HEK293 (cell line): ENCODE measurements at regions not wholly inside any gene's neighbourhood (a gene's known extent, or its start where the extent isn't known, plus 50 kb on each side); places are given as distances from the start of the nearest gene placed in this dataset.

Experiments used
- CTCF ChIA-PET: fragments of 350-600 bp; formaldehyde crosslinking; extraction: SDS; loops from one replicate; lab custom pipeline; 2021; ENCODE audit warnings: antibody characterized with exemption; lab: Yijun Ruan, JAX
- POLR2A ChIA-PET: fragments of 300-600 bp; formaldehyde crosslinking; extraction: SDS; loops from one replicate; lab custom pipeline; 2020; ENCODE audit warnings: antibody characterized with exemption, inconsistent platforms; lab: Yijun Ruan, JAX
- H3K27ac ChIP-seq: fragments of 200-500 bp; sonication (Bioruptor generic); 2 replicates; pipeline ENCODE4 v1.5.1; 2014; ENCODE audit warnings: low read depth, low read length, control low read depth, inconsistent platforms; ENCODE audit errors: extremely low read depth
- H3K36me3 ChIP-seq, 2 experiments: fragments of 200-500 bp in 1 of 2; sonication (Bioruptor generic) in 1 of 2; 1 replicate in 1 of 2; 2 replicates in 1 of 2; pipeline ENCODE4 v1.5.1; 2014 to 2017; ENCODE audit warnings: inconsistent platforms in 2 of 2, low read length in 2 of 2; ENCODE audit not compliant: control insufficient read depth in 2 of 2, insufficient read depth in 1 of 2
- H3K4me1 ChIP-seq: fragments of 200-500 bp; sonication (Bioruptor generic); 2 replicates; pipeline ENCODE4 v1.5.1; 2014; ENCODE audit warnings: mild to moderate bottlenecking, low read length, inconsistent platforms; ENCODE audit not compliant: control insufficient read depth, insufficient read depth
- H3K4me3 ChIP-seq: 2 replicates; pipeline ENCODE4 v1.5.1; 2011; ENCODE audit warnings: low read depth, mild to moderate bottlenecking, control low read depth, low read length, moderate library complexity
- H3K9me3 ChIP-seq: fragments of 200-500 bp; sonication (Bioruptor generic); 2 replicates; pipeline ENCODE4 v1.5.1; 2014; ENCODE audit warnings: low read depth, low read length, inconsistent platforms; ENCODE audit not compliant: control insufficient read depth, insufficient read depth
- BCL6B ChIP-seq: fragments of 450-650 bp; formaldehyde crosslinking; IDR thresholded peaks from 2 replicates; pipeline ENCODE4 v1.5.1; 2017; ENCODE audit warnings: missing biosample characterization, missing genetic modification characterization
- HOXC10 ChIP-seq: sonication (generic); formaldehyde crosslinking; IDR thresholded peaks from 2 replicates; pipeline ENCODE4 v1.8.1; 2023; ENCODE audit warnings: mild to moderate bottlenecking, missing genetic modification reagents
- HOXD13 ChIP-seq: sonication (generic); formaldehyde crosslinking; IDR thresholded peaks from 2 replicates; pipeline ENCODE4 v1.8.0; 2022; ENCODE audit warnings: missing genetic modification reagents, borderline replicate concordance
- KLF9 ChIP-seq: fragments of 450-650 bp; formaldehyde crosslinking; IDR thresholded peaks from 2 replicates; pipeline ENCODE4 v1.5.1; 2016; ENCODE audit warnings: missing biosample characterization, missing genetic modification characterization, low read depth
- PRDM10 ChIP-seq: fragments of 450-650 bp; formaldehyde crosslinking; IDR thresholded peaks from 2 replicates; pipeline ENCODE4 v1.5.1; 2016; ENCODE audit warnings: missing biosample characterization, missing genetic modification characterization
- PRDM4 ChIP-seq: fragments of 450-650 bp; formaldehyde crosslinking; IDR thresholded peaks from 2 replicates; pipeline ENCODE4 v1.5.1; 2017; ENCODE audit warnings: missing biosample characterization, missing genetic modification characterization
- PRDM6 ChIP-seq: fragments of 450-650 bp; formaldehyde crosslinking; IDR thresholded peaks from 2 replicates; pipeline ENCODE4 v1.5.1; 2017; ENCODE audit warnings: missing biosample characterization, missing genetic modification characterization
- TRIM28 ChIP-seq: IDR thresholded peaks from 2 replicates; pipeline ENCODE4 v1.6.1; 2011; ENCODE audit warnings: low read length, control low read depth, borderline replicate concordance
- ZBTB21 ChIP-seq: fragments of 450-650 bp; formaldehyde crosslinking; IDR thresholded peaks from 2 replicates; pipeline ENCODE4 v1.5.1; 2017; ENCODE audit warnings: missing biosample characterization, missing genetic modification characterization
- ZBTB48 ChIP-seq: fragments of 450-650 bp; formaldehyde crosslinking; IDR thresholded peaks from 2 replicates; pipeline ENCODE4 v1.5.1; 2016; ENCODE audit warnings: missing biosample characterization, missing genetic modification characterization
- ZFP69B ChIP-seq: fragments of 450-650 bp; formaldehyde crosslinking; IDR thresholded peaks from 2 replicates; pipeline ENCODE4 v1.5.1; 2016; ENCODE audit warnings: missing biosample characterization, missing genetic modification characterization
- ZNF138 ChIP-seq: fragments of 450-650 bp; formaldehyde crosslinking; IDR thresholded peaks from 2 replicates; pipeline ENCODE4 v1.5.1; 2016; ENCODE audit warnings: missing biosample characterization, missing genetic modification characterization, borderline replicate concordance
- ZNF146 ChIP-seq: fragments of 450-650 bp; formaldehyde crosslinking; IDR thresholded peaks from 2 replicates; pipeline ENCODE4 v1.5.1; 2016; ENCODE audit warnings: missing biosample characterization, missing genetic modification characterization
- ZNF2 ChIP-seq: fragments of 450-650 bp; formaldehyde crosslinking; IDR thresholded peaks from 2 replicates; pipeline ENCODE4 v1.5.1; 2016; ENCODE audit warnings: missing biosample characterization, missing genetic modification characterization
- ZNF214 ChIP-seq: fragments of 450-650 bp; formaldehyde crosslinking; IDR thresholded peaks from 2 replicates; pipeline ENCODE4 v1.5.1; 2017; ENCODE audit warnings: missing biosample characterization, mild to moderate bottlenecking, missing genetic modification characterization, borderline replicate concordance
- ZNF266 ChIP-seq: fragments of 450-650 bp; formaldehyde crosslinking; IDR thresholded peaks from 2 replicates; pipeline ENCODE4 v1.5.1; 2016; ENCODE audit warnings: missing biosample characterization, missing genetic modification characterization, low read depth
- ZNF449 ChIP-seq: fragments of 450-650 bp; formaldehyde crosslinking; IDR thresholded peaks from 2 replicates; pipeline ENCODE4 v1.5.1; 2017; ENCODE audit warnings: missing biosample characterization, mild to moderate bottlenecking, missing genetic modification characterization, moderate library complexity
- ZNF549 ChIP-seq: fragments of 450-650 bp; IDR thresholded peaks from 2 replicates; pipeline ENCODE4 v1.5.1; 2018; ENCODE audit warnings: missing biosample characterization, missing genetic modification characterization, mild to moderate bottlenecking, inconsistent platforms, moderate library complexity
- ZNF555 ChIP-seq: fragments of 450-650 bp; formaldehyde crosslinking; conservative IDR thresholded peaks from 2 replicates; pipeline ENCODE4 v1.5.1; 2017; ENCODE audit warnings: missing biosample characterization, mild to moderate bottlenecking, missing genetic modification characterization, inconsistent platforms
- ZNF561 ChIP-seq: fragments of 450-650 bp; IDR thresholded peaks from 2 replicates; pipeline ENCODE4 v1.5.1; 2018; ENCODE audit warnings: missing biosample characterization, missing genetic modification characterization, borderline replicate concordance
- ZNF629 ChIP-seq: fragments of 450-650 bp; formaldehyde crosslinking; IDR thresholded peaks from 2 replicates; pipeline ENCODE4 v1.5.1; 2017; ENCODE audit warnings: missing biosample characterization, missing genetic modification characterization
- ZNF707 ChIP-seq: fragments of 450-650 bp; formaldehyde crosslinking; IDR thresholded peaks from 2 replicates; pipeline ENCODE4 v1.5.1; 2016; ENCODE audit warnings: missing biosample characterization, missing genetic modification characterization
- ZNF791 ChIP-seq: fragments of 450-650 bp; formaldehyde crosslinking; IDR thresholded peaks from 2 replicates; pipeline ENCODE4 v1.5.1; 2016; ENCODE audit warnings: missing biosample characterization, missing genetic modification characterization
- ZSCAN16 ChIP-seq: fragments of 450-650 bp; formaldehyde crosslinking; IDR thresholded peaks from 2 replicates; pipeline ENCODE4 v1.5.1; 2016; ENCODE audit warnings: missing biosample characterization, missing genetic modification characterization
- ZXDB ChIP-seq: fragments of 450-650 bp; formaldehyde crosslinking; IDR thresholded peaks from 2 replicates; pipeline ENCODE4 v1.5.1; 2016; ENCODE audit warnings: missing biosample characterization, missing genetic modification characterization

GRCh38 chr20:51122931-51123658, 100.2 kb upstream of the KCNG1 start:
- no peaks in the 10 kb centered on the region for H3K9me3 ChIP-seq
- H3K36me3 ChIP-seq: no peaks in the 10 kb centered on the region
- no peak overlapping the region for H3K27ac ChIP-seq
- H3K4me1 ChIP-seq: no peaks in the 10 kb centered on the region
- H3K4me3 ChIP-seq: no peak overlapping the region
- no peak for TF ChIP-seq ZNF791 (tag by site-specific recombination)
- TF ChIP-seq ZBTB21 (tag by site-specific recombination): no peak
- TF ChIP-seq ZNF629 (tag by site-specific recombination): no peak
- no peak for TF ChIP-seq ZXDB (tag by site-specific recombination)
- TF ChIP-seq ZNF146: no peak
- TF ChIP-seq PRDM10: no peak
- ChIA-PET CTCF (interaction anchor here (1.5 kb wide), 1 partner anchor 130 kb away, joined by 3 read pairs; no protein-coding TSS in a partner anchor), POLR2A (no interaction called here)

- ChIA-PET POLR2A (no interaction called here), CTCF (no interaction called here)
- H3K4me1 ChIP-seq: no peaks in the 10 kb centered on the region
- no peaks in the 10 kb centered on the region for H3K36me3 ChIP-seq
- TF ChIP-seq ZNF266 (tag by site-specific recombination): no peak
- TF ChIP-seq ZNF707 (tag by site-specific recombination): no peak
- no peak for TF ChIP-seq TRIM28
- TF ChIP-seq PRDM6: no peak
- TF ChIP-seq ZNF2 (tag by site-specific recombination): no peak
- TF ChIP-seq ZNF449 (tag by site-specific recombination): no peak
- no peak for TF ChIP-seq KLF9 (tag by site-specific recombination)
- TF ChIP-seq ZNF549 (tag by site-specific recombination): no peak
- no peak for TF ChIP-seq ZNF561 (tag by site-specific recombination)
- no peak for TF ChIP-seq ZNF138 (tag by site-specific recombination)
- no peak for TF ChIP-seq PRDM4 (tag by site-specific recombination)
- TF ChIP-seq ZSCAN16: no peak
- no peak for TF ChIP-seq ZNF555 (tag by site-specific recombination)
- TF ChIP-seq ZBTB48 (tag by site-specific recombination): no peak
- no peak for TF ChIP-seq HOXC10 (CRISPR knock-in tag)
- TF ChIP-seq HOXD13 (CRISPR knock-in tag): no peak
- no peak for TF ChIP-seq ZFP69B (tag by site-specific recombination)
- TF ChIP-seq ZNF214: no peak
- TF ChIP-seq BCL6B (tag by site-specific recombination): no peak
- H3K4me3 ChIP-seq: no peak overlapping the region
- H3K9me3 ChIP-seq: no peaks in the 10 kb centered on the region
- no peak overlapping the region for H3K27ac ChIP-seq
Observed at GRCh38 chr20:51121901-51122412, 99.0 kb upstream of the KCNG1 start.
